Amniotic epithelial cell (primary cell): ENCODE measurements at regions not wholly inside any gene's neighbourhood (a gene's known extent, or its start where the extent isn't known, plus 50 kb on each side); places are given as distances from the start of the nearest gene placed in this dataset.
"Not testable (repeated sequence)": the region's sequence is repeated elsewhere in the genome, so short reads cannot be mapped to it uniquely, and the experiment has no call there.

Experiments used
- DNase-seq: peaks from one replicate; pipeline ENCODE4 v3.0.0-alpha.2; 2010; ENCODE audit warnings: low read depth

- DNase-seq: no peak
Measured at GRCh38 chr2:175606010-175606841, 395.8 kb downstream of the LNPK start.

- DNase-seq: no peak
Measured at GRCh38 chr2:175605640-175606009, 396.4 kb downstream of the LNPK start.

- DNase-seq: no peak
Measured at GRCh38 chr2:175601969-175602368, 400.1 kb downstream of the LNPK start.

- peak; percentile 17 for DNase-seq
Measured at GRCh38 chr2:175599966-175600831, 401.9 kb downstream of the LNPK start.

- no peak for DNase-seq
Measured at GRCh38 chr2:175597286-175597685, 404.8 kb downstream of the LNPK start.

- no peak for DNase-seq
Measured at GRCh38 chr2:175595139-175595538, 406.9 kb downstream of the LNPK start.

GRCh38 chr2:175593686-175594525 is 408.2 kb downstream of the LNPK start:
- DNase-seq: not testable (repeated sequence)

GRCh38 chr2:175588213-175588612 is 406.7 kb upstream of the ATP5MC3 start:
- not testable (repeated sequence) for DNase-seq

GRCh38 chr2:175585496-175585895 is 404.0 kb upstream of the ATP5MC3 start:
- DNase-seq: no peak

- no peak for DNase-seq
Measured at GRCh38 chr2:175580652-175581051, 399.1 kb upstream of the ATP5MC3 start.

- no peak for DNase-seq
Measured at GRCh38 chr2:175579646-175580045, 398.1 kb upstream of the ATP5MC3 start.

GRCh38 chr2:175577368-175577970 is 396.0 kb upstream of the ATP5MC3 start:
- no peak for DNase-seq

GRCh38 chr2:175576875-175577274 is 395.4 kb upstream of the ATP5MC3 start:
- DNase-seq: no peak

GRCh38 chr2:175576270-175576669 is 394.8 kb upstream of the ATP5MC3 start:
- no peak for DNase-seq

- no peak for DNase-seq
Measured at GRCh38 chr2:175575346-175576258, 394.1 kb upstream of the ATP5MC3 start.

- DNase-seq: no peak
Measured at GRCh38 chr2:175574069-175574468, 392.6 kb upstream of the ATP5MC3 start.

GRCh38 chr2:175571078-175571653 is 389.7 kb upstream of the ATP5MC3 start:
- DNase-seq: no peak

GRCh38 chr2:175568109-175568730 is 386.7 kb upstream of the ATP5MC3 start:
- DNase-seq: no peak

GRCh38 chr2:175567435-175568061 is 386.0 kb upstream of the ATP5MC3 start:
- no peak for DNase-seq
